Hypothalamus (tissue), 51 donors: ENCODE measurements at regions not wholly inside any gene's neighbourhood (a gene's known extent, or its start where the extent isn't known, plus 50 kb on each side); places are given as distances from the start of the nearest gene placed in this dataset.

Experiments
- DNase-seq, 51 donors: peaks; one replicate each; lab custom pipeline; 2025; lab: John Stamatoyannopoulos, UW

DNA sequence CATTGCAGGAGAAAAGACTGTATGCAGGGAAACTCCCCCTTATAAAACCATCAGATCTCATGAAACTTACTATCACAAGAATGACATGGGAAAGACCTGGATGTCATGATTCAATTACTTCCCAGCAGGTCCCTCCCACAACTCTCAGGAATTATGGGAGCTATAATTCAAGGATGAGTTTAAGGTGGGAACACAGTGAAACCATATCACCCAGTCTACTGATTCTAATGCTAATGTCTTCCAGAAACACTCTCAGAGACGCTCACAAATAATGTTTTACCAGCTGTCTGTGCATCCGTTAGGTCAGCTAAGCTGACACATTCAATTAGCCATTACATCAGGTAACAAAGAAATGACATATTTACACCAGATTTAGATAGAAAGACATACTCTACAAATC is 637.9 kb downstream of the NLGN4Y start:
- no peak for DNase-seq

DNA sequence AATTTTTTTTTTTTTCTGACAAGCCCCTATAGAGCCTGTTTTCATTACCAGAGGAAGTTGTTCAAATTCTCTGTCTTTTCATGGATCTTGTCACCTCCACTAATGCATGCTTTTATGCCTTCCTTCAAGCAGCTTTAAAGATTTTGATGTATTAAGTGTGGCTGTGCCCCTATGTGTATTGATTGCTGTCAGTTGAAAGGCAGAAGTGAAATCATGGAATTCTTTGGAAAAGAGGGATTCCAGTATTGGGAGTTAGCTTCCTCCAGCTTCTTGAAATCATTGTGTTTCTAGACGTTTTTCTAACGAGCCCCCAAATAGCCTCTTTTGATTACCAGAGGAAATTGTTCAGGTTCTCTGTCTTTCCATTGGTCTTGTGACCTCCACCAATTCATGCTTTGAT is 655.6 kb downstream of the NLGN4Y start:
- DNase-seq: no peak

DNA sequence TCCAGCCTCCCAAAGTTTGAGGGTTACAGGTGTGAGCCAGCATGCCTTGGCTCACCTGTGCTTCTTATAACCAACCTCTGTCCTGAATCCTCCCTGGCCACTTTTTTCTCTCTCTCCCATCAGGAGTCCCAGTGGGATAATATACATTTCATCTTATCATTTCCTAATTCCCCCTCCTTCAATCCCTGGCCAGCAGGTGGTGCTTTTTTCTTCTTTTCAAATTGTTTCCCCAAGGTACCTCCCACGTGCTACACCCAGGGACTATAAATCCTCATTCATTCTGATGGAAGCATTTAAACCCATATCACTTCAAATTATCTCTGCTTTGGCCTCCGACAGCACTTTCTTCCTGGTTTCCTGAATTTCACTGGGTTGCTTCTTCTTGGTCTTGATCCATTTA is 704.7 kb downstream of the NLGN4Y start:
- no peak for DNase-seq

DNA sequence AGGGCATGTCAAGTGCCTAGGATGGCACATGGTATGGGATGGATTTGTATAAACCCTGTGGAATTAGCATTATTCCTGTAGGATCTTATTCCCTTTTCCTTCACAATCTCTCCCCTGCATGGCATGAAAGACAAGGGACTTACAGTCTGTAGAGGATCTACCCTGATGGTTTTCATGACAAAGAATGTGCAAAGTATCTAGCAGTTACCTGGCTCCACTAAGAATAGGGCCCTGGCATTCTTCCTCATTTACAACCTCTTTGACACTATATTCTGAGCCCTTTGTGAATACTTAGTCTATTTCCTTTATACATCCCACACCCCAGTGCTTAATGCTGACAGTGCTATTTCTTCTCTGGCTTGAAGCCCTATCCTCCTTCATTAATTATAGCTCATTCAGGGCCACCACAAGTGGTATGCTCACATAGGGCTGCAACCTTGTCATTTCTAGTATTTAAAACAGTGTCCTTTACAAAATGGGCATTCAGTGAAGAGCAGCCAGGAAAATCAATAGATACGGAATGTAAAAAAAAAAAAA is 715.3 kb downstream of the NLGN4Y start:
- DNase-seq: no peak

DNA sequence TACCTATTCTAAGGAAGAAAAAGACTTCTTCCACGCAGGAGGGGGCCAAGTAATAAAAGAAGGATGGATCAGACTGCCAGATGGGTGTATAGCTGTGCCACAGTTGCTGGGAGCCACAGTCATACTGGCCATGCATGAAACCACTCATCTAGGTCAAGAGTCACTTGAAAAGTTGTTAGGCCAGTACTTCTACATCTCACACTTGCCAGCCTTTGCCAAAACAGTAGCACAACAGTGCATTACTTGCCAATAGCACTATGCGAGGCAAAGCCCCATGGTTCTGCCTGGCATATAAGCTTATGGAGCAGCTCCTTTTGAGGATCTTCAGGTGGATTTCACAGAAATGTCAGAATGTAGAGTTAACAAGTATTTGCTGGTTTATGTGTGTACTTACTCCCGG is 735.0 kb downstream of the NLGN4Y start:
- DNase-seq: no peak

DNA sequence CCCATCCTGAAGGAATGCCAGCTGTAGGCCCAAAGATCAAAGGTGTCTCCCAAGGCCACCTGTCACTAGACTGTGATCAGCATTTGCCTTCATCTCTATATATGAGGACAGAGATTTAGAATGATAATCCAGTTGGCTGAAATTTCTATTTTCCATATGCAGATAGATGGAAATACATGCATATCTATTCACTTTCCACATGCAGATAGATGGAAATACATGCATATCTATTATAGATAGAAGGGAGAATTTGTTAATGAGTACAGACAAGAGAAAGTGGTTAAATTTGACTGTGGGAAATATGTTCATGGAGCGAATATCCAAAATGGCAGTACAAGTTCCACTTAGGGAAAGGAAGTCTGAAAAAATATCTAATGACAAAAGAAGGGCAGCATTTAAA is 762.2 kb downstream of the NLGN4Y start:
- DNase-seq: no peak

DNA sequence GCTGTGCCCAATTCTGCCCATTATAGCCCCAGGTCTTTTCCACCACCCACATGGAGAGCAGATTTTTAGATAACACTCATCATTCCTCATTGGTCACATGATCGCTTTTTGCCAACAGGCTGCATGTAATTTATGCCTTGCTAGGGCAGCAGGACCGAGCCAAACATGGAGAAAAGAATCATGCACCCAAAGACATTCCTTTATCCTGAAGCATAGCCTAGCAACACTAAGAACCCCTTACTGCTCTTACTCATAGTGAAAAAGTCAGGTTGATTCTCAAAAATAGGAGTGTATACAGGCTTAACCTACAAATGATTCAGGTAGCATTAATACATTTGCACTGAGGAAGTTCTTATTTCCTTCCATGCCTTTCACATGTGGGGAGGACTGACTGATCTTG is 765.5 kb downstream of the NLGN4Y start:
- no peak for DNase-seq

DNA sequence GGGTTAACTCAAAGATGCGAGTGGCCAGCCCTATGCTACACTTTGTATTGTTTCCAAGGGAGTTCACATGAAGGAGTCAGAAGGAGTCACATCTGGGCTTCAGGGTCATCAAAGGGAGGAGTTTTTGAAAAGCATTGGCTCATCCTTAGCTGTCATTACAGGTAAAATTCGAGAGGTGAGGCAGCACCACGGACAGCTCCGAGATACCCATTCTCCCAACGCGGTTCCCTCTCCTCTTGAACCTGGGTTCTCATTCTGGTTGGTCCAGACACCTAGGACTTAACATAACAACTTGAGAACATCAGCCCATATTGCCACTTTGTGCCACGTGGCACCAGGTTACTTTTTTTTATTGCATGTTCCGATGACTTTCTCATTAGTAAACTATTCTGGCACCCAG is 768.6 kb downstream of the NLGN4Y start:
- no peak for DNase-seq

DNA sequence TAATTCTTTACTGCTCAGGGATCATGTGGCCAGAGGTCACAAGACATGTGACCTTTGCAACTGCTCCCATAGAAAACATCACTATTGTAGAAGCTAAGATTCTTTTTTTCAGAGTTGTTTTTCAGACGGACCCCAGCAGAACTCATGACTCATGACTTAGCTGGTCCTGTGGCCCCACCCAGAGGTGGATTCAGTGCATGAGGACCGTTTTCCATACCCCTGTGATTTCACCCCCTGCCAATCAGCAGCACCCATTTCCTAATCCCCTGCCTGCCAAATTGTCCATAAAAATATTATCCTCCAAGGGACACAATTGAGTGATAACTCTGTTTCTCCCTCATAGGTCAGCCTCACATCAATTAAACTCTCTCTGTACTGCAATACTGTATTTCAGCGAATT is 777.5 kb downstream of the NLGN4Y start:
- no peak for DNase-seq

DNA sequence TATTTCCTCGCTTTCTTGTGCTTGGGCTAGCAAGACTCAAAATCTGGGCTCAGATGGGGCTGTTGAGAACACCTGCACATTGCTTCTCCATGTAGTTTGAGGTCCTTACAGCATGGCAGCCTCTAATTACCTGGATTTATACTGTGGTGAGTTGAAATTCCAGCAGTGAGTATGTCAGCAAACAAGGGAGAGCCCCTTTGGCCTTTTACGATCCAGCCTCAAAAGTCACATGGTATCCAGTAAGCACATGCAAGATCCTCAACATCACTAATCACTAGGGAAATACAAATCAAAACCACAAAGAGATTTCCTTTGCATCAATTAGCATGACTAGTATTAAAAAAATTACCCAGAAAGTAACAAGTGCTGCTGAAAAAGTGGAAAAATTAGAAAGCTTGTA is 787.8 kb downstream of the NLGN4Y start:
- no peak for DNase-seq

DNA sequence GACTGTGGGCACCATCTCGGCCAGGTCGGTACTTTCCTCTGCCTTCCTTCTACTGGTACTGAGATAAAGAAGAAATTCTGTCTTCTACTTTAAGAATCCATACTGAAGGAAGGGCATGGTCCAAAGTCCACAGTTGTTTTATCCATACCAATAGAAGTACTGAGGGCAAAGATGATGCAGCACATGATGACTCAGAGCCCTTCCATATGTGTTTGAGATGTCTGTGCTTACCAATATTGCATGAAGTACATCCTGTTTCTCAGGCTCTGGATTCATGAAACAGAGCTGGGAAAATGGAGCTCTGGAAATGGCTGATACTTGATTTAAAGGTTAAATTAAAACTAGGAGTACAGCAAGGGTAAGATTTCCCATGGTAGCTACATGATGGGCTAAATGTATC is 799.9 kb downstream of the NLGN4Y start:
- no peak for DNase-seq

DNA sequence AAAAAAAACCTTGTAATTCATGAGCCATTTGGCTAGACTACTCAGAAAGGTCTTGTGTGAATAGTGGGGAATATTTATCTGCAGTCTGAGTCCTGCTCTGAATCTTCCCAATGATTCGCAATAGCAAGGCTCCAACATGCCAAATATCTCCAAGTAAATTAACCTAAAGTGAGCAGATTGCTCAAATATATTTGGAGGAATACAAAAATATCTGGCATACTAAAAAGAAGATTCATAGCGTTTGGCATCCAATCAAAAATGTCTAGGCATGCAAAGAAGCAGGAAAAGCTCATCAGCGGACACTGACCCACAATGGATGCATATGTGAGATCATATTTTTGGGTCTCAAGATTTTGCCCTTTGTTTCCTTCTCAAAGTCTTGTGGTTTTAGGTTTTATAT is 800.9 kb downstream of the NLGN4Y start:
- no peak for DNase-seq

DNA sequence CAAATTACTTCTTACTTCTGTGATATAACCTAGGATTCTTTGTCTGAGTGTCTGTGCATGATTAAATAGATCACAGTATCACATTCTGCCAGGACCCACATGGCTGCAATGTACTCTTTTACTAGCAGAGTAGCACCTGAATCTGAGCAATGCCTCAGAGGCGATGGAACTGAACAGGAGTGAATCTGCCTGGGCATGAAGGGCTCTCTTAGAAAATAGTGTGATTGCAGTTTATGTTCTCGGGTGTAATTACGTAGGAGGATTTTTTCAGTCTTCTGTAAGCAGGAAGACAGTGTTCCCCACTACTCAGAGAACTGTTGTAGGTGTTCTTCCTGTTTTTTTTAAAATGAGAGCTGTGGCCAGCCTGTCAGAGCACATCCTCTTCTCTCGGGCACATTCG is 802.3 kb downstream of the NLGN4Y start:
- DNase-seq: no peak

DNA sequence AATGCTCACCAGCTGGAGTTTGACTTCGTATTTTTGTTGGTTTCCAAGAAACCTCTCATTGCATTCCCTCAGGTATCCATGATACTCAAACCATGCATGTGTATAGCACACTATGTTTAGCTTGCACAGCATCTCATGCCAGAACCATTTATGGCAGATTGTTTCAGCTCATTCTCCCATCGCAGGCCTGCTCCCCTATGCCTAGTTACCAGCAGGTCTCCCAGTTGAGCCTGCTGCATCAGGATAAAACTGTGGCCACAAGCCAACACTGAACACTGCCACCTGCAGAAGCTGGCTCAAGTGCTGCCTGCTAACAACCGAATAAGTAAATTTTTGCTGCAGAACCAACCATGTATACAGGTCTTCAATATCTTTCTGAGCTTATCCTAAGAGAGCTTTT is 804.5 kb downstream of the NLGN4Y start:
- DNase-seq: peak in 1 of 51 donors; percentile 0

DNA sequence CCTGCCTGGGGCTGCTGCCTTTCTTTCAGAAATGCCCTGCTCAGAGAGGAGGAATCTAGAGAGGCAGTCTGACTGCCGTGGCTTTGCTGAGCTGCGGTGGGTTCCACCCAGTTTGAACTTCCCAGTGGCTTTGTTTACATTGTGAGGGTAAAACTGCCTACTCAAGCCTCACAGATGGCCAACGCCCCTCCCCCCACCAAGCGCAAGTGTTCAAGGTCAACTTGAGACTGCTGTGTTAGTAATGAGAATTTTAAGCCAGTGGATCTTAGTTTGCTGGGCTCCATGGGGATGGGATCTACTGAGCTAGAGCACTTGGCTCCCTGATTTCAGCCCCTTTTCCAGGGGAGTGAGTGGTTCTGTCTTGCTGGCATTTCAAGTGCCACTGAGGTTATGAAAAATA is 819.2 kb downstream of the NLGN4Y start:
- no peak for DNase-seq

DNA sequence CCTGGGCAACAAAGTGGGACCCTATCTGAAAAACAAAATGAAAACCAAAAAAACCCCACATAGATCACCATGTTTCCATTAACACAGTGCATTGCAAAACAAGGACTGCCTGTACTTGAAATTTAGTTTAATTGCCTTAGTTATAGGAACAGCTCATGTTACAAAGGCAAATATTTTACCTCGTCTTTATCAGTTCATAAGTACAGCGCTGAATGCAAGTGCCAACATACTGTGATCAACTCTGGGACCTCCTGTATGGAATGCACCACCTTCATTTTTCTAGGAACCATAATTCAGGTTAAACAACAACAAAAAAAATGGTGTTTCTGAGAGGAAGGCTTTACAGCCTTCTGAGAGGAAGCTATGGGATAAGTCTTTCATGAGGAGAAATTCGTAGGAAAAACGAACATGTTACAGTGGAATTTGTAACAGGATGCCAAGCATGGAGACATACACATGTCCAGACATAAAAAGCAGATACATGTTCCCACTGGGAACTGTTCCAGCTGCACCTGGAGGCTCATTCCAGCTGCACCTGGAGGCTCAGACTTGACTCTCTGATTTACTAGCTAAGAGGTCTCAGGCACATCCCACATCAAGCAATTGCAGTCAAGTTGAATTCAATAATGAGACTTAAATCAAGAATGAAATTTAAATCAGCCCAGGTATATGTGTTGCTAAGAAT is 821.3 kb downstream of the NLGN4Y start:
- DNase-seq: no peak

DNA sequence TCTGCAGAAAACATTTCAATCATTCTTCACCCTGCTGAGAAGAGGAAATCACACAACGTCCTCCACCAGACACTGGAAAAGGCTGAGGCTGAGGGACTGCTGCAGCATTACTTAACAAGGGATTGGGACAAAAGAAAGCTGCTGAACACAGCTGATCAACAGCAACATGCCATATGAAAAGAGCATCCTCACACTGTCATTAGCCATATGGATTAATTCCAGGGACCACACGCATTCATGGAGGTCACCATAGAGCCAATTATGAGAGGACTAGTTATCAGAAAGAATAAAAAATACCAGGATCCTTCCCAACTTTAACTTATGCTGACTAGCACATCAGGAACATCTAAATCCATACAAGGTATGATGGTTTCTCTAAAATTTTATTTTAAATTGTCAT is 825.0 kb downstream of the NLGN4Y start:
- DNase-seq: no peak

DNA sequence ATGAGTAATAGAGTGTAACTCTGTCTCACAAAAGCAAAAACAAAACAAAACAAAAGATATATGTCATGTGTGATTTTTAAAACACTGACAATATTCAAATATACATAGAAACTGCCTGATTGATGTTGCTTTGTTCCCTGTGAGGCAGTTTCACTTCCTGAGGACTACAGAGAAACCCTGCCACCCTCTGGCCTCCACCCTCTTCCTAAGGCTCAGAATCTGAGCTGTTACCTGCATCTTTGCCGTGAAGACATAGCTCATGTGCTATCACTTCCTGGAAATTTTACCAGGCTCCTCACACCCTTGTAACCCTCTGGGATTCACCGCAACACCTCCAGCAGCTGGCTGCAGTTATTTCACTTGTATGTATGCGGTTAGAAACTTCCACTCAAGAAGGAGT is 831.0 kb downstream of the NLGN4Y start:
- DNase-seq: no peak

DNA sequence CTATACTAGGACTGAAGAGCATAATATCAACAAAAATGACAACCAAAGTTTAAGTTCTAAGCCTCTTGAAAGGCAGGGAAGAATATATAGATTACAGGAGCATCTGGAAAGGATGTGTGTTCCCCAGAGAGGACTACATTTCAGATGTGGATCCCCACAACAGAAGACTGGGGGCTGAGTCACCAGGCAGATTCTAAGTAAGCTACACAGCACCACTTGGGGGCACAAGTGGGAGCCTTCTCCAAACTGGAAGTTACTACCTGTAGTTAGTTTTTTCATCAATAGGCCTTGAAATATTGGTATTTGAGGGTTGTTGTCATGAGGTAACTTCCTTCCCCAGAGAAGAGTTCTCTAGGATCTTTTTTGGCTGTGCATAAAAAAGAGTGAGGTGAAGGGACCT is 836.1 kb downstream of the NLGN4Y start:
- DNase-seq: no peak

DNA sequence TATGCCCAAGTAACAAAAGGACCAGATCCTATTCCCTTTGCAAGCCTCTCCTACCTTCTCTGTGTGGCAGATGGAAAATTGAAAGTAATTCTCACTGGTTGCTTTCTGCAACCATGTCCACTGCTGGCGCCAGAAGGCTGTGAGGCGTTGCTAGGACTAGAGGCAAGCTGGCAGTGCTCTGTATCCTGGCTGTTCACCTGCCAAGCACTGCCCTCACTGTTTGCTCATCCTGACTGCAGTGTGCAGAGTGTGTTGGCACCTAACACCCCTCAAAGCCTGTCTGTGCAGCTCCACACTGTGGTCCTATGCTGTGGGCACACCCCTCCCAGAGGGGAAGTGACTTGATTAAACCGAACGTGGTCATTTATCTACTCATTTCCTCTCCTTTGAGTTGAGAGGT is 840.7 kb downstream of the NLGN4Y start:
- peak in 3 of 51 donors; percentile 0 for DNase-seq

DNA sequence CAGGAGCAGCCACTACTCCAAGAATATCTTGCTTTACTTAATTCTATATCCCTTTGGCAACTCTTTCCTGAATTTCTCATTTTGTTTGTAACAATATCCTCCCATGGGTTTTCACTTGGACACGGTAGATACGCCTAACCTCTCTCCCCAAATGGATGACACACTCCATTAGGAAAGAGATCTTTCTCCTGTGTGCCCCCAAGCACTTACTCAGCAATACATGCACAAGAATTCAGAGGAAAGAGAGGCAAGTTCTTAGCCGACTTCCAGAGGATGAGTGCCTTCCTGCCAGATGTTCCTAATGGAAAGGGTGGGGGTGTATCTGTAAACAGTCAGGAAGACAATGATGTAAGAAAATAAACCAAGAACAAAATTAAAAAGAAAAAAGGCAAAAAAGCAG is 844.5 kb downstream of the NLGN4Y start:
- no peak for DNase-seq

DNA sequence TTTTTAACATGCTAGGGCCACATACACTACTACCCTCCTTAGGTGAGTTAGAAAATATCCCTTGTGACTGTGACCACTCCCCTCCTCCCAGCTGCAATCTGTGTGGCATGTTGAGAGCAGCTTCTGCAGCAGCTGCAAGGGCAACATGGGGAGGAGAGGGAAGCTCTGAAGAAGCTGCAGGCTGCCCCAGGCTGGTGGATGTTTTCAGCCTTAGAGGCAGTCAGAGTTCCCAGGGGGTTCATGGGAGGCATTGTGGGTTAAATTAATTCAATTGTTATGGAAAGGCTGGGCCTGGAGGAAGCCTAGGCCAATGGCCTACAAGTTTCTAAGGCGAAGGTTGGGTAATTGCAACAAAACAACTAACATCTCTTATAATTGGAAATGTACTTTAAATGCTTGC is 860.8 kb downstream of the NLGN4Y start:
- DNase-seq: no peak
